Stomach (tissue), 4 donors: ENCODE measurements at regions not wholly inside any gene's neighbourhood (a gene's known extent, or its start where the extent isn't known, plus 50 kb on each side); places are given as distances from the start of the nearest gene placed in this dataset.

Experiments
- CTCF ChIP-seq, 7 experiments: fragments of 450-650 bp in 4 of 7; fragments of 200-600 bp in 3 of 7; sonication (generic) in 3 of 7; IDR thresholded peaks; one replicate each; pipeline ENCODE4 v1.5.1; 2016 to 2019; ENCODE audit warnings: antibody characterized with exemption in 7 of 7, control low read depth in 2 of 7, mild to moderate bottlenecking in 1 of 7
- EP300 ChIP-seq: sonication (generic); formaldehyde crosslinking; IDR thresholded peaks from one replicate; pipeline ENCODE4 v1.6.1; 2017; ENCODE audit warnings: antibody characterized with exemption
- POLR2A ChIP-seq, 4 donors: fragments of 450-650 bp; IDR thresholded peaks; one replicate each; pipeline ENCODE4 v1.6.1; 2016; ENCODE audit warnings: antibody characterized with exemption in 4 of 4, control low read depth in 2 of 4, mild to moderate bottlenecking in 1 of 4, moderate library complexity in 1 of 4
- POLR2AphosphoS5 ChIP-seq, 3 donors: sonication (generic); formaldehyde crosslinking; IDR thresholded peaks; one replicate each; pipeline ENCODE4 v1.6.1; 2016; ENCODE audit warnings: antibody characterized with exemption in 3 of 3

- TF ChIP-seq CTCF (IDR thresholded peaks at IDR 0.05) (no peak), EP300 (no peak), POLR2A (IDR thresholded peaks at IDR 0.05) (no peak), POLR2AphosphoS5 (IDR thresholded peaks at IDR 0.05) (no peak)
These were observed 464.3 kb downstream of the GRXCR1 start for GRCh38 chr4:43356786-43357185.
